Common myeloid progenitor, CD34-positive (primary cell): ENCODE measurements at regions not wholly inside any gene's neighbourhood (a gene's known extent, or its start where the extent isn't known, plus 50 kb on each side); places are given as distances from the start of the nearest gene placed in this dataset.
"Not testable (repeated sequence)": the region's sequence is repeated elsewhere in the genome, so short reads cannot be mapped to it uniquely, and the experiment has no call there.

Source experiments
- CTCF ChIA-PET: fragments of 350-600 bp; sonication (Branson Sonifier 250); formaldehyde crosslinking; loops from one replicate; lab custom pipeline; 2021; ENCODE audit warnings: antibody characterized with exemption; lab: Charles Lee
- POLR2A ChIA-PET: fragments of 350-600 bp; sonication (Branson Sonifier 250); formaldehyde crosslinking; loops from one replicate; lab custom pipeline; 2021; ENCODE audit warnings: antibody characterized with exemption; lab: Charles Lee
- DNase-seq, 3 donors: peaks; one replicate each; pipeline versions ENCODE4 v3.0.0 to v3.0.0-alpha.2; 2013
- H3K27ac ChIP-seq, 2 experiments: 1 replicate in 1 of 2; 2 replicates in 1 of 2; pipeline ENCODE4 v1.7.0; 2013; ENCODE audit warnings: inconsistent platforms in 2 of 2, low read length in 2 of 2, mild to moderate bottlenecking in 2 of 2, low read depth in 1 of 2, moderate library complexity in 1 of 2; ENCODE audit not compliant: severe bottlenecking in 2 of 2, insufficient read depth in 1 of 2, poor library complexity in 1 of 2
- H3K27me3 ChIP-seq, 5 experiments: replicated peaks in 2 of 5; 1 replicate in 3 of 5; 2 replicates in 2 of 5; pipeline versions ENCODE4 v1.6.1 to v1.7.0; 2013; ENCODE audit warnings: low read length in 4 of 5, mild to moderate bottlenecking in 2 of 5, moderate library complexity in 2 of 5, inconsistent platforms in 1 of 5; ENCODE audit not compliant: insufficient read depth in 5 of 5, control insufficient read depth in 4 of 5
- H3K36me3 ChIP-seq, 4 experiments: 1 replicate in 2 of 4; 2 replicates in 2 of 4; pipeline versions ENCODE4 v1.6.1 to v1.7.0; 2013; ENCODE audit warnings: low read length in 3 of 4, control low read depth in 1 of 4, mild to moderate bottlenecking in 1 of 4; ENCODE audit not compliant: control insufficient read depth in 4 of 4, insufficient read depth in 4 of 4
- H3K4me1 ChIP-seq, 4 experiments: 1 replicate in 3 of 4; 2 replicates in 1 of 4; pipeline versions ENCODE4 v1.6.1 to v1.7.1; 2013; ENCODE audit warnings: low read length in 3 of 4, mild to moderate bottlenecking in 3 of 4, control low read depth in 1 of 4, inconsistent platforms in 1 of 4, moderate library complexity in 1 of 4; ENCODE audit not compliant: control insufficient read depth in 4 of 4, insufficient read depth in 4 of 4; ENCODE audit errors: control extremely low read depth in 1 of 4
- H3K4me3 ChIP-seq, 7 experiments: 1 replicate in 4 of 7; 2 replicates in 3 of 7; pipeline versions ENCODE4 v1.5.1 to v1.7.0; 2013; ENCODE audit warnings: mild to moderate bottlenecking in 7 of 7, low read length in 6 of 7, moderate library complexity in 6 of 7, inconsistent platforms in 2 of 7, low read depth in 2 of 7, control low read depth in 1 of 7; ENCODE audit not compliant: insufficient read depth in 4 of 7, control insufficient read depth in 1 of 7; ENCODE audit errors: extremely low read depth in 1 of 7
- H3K9me3 ChIP-seq, 5 experiments: 1 replicate in 4 of 5; 2 replicates in 1 of 5; pipeline versions ENCODE4 v1.6.1 to v1.7.1; 2013; ENCODE audit warnings: low read length in 4 of 5, mild to moderate bottlenecking in 2 of 5, inconsistent platforms in 1 of 5, low read depth in 1 of 5, moderate library complexity in 1 of 5; ENCODE audit not compliant: control insufficient read depth in 4 of 5, insufficient read depth in 2 of 5; ENCODE audit errors: control extremely low read depth in 1 of 5
- WGBS: methylation state at CpG from one replicate; pipeline ENCODE4 v1.1.5; 2013; ENCODE audit not compliant: insufficient coverage; 5-methylcytosine and 5-hydroxymethylcytosine counted together

DNA sequence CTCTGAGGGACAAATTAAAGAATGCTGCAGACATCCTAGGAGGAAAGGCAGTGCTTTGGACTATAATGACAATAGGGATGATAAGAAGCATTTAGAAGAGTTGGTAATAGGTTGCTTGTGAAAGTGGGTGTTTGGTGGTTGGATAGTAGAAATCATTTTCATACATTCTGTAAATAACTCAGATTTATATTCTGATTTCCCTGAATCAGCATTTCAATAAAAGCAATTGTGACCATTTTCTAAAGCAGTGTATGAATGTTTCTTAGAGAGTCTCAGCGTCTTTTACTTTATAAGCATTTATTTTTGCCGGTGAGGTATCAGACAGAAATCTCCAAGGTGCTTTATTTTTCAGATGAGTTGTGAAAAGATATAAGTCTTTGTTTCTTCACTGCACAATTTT, 1099.0 kb upstream of the LRRTM1 start:
- WGBS: no CpG with 5 or more reads among the region's 2 CpGs
- Histone ChIP-seq H3K27ac (no peak overlapping the region), H3K9me3 (peaks cover 0 to under 1% (median 0%) of the 10 kb centered on the region in 5 experiments), H3K27me3 (no peaks in the 10 kb centered on the region), H3K4me3 (no peak overlapping the region), H3K4me1 (no peaks in the 10 kb centered on the region), H3K36me3 (no peaks in the 10 kb centered on the region)
- POLR2A ChIA-PET: no interaction called here
- DNase-seq: no peak
- CTCF ChIA-PET: interaction anchor here (0.6 kb wide), 1 partner anchor 585 kb away, joined by 3 read pairs; no protein-coding TSS in a partner anchor

DNA sequence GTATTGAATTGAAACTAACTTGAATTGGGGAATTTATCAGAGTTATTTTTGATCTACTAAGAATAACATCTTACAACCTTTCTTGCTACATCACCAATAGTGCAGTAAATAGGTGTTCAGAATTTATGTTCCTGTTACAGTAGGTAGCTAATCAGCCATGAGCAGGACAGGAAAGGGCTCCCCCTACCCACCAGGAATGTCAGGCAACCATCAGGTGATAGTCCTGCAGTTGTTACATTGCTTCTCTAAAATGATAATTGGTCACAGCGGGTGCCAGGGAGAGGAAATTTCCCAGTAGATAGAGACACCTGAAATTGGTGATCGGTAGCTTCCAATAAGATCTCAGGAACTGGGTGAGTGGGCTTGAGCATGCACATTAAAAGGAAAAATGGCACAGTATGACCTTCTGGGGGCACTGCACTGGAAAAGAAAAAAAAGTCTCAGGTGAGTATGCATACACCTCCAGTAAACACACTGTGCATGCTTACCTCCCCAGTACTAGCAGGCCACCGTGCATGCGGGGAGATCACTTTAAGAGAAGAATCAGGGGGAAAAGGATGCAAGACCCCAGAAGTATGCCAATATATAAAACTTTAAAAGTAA, 1092.0 kb upstream of the LRRTM1 start:
- Histone ChIP-seq H3K9me3 (peaks cover 0 to 2% (median 0%) of the 10 kb centered on the region in 5 experiments), H3K36me3 (no peaks in the 10 kb centered on the region), H3K4me1 (no peaks in the 10 kb centered on the region), H3K4me3 (no peak overlapping the region), H3K27me3 (no peaks in the 10 kb centered on the region), H3K27ac (no peak overlapping the region)
- ChIA-PET CTCF (no interaction called here), POLR2A (no interaction called here)
- no peak for DNase-seq
- WGBS: 94% methylated on average over 4 of the region's 4 CpGs

DNA sequence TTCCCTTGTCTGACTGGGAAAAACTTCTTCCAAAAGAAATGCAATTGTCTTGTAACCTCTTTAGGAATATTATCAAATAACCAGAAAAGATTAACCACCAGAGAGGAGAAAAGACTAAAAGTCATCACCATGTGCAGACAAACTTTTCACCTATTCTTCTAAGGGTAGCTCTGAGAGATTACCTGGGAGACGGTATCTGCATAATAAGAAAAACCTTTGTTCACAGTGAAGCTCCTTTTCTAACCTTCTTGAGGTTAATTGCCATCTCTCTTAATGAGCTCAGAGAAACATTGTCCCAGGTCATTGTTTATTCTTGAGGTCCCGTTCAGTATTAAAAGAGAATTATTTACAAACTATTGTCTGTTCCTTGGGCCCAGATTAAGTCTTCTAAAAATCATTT, 1091.2 kb upstream of the LRRTM1 start:
- Histone ChIP-seq H3K9me3 (peaks cover 0 to 2% (median 0%) of the 10 kb centered on the region in 5 experiments), H3K27me3 (no peaks in the 10 kb centered on the region), H3K4me3 (no peak overlapping the region), H3K4me1 (no peaks in the 10 kb centered on the region), H3K36me3 (no peaks in the 10 kb centered on the region), H3K27ac (no peak overlapping the region)
- ChIA-PET POLR2A (no interaction called here), CTCF (no interaction called here)
- no peak for DNase-seq
- WGBS: 100% methylated on average over 1 of the region's 2 CpGs

DNA sequence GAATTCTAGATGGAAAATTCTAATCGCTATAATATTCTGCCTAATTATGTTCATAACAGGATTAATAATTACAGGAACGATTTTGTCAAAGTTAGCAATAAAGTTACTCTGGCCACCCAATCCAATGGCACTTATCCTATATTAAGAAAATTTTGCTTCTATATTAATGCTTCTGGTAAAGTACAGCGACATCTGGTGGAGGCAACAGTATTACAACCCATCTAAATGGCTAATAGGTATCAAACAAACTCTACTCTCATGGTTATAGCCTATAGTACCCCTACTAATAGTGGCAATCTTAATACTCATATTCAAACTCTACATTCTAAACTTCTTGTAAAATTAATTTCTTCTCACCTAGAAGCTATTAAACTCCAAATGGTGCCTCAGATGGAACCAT, 1084.7 kb upstream of the LRRTM1 start:
- CTCF ChIA-PET: no interaction called here
- Histone ChIP-seq H3K4me3 (no peak overlapping the region), H3K27ac (no peak overlapping the region), H3K36me3 (no peaks in the 10 kb centered on the region), H3K9me3 (peaks cover 0 to 6% (median 2%) of the 10 kb centered on the region in 5 experiments), H3K27me3 (no peaks in the 10 kb centered on the region), H3K4me1 (no peaks in the 10 kb centered on the region)
- WGBS: no CpG with 5 or more reads among the region's 3 CpGs
- DNase-seq: peak in 1 of 3 donors; percentile 14
- POLR2A ChIA-PET: no interaction called here

DNA sequence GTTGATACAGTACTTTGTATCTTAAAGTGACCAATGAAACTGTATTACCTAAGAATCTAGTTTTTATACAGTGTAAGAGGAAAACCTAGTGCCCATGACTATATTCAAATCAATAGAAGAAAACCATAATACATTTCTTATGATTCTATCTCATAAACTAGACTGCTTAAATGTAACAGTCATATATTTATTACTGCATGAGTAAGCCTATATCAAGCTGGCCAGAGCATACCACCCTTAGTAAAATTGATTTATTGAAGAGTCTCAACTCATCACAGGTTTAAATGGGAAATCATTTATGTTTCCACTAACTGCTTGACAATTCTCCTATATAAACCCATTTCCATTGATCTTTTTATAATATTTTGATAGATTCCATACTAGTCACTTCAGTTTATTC, 1059.2 kb upstream of the LRRTM1 start:
- Histone ChIP-seq H3K36me3 (no peaks in the 10 kb centered on the region), H3K4me1 (no peaks in the 10 kb centered on the region), H3K9me3 (peaks cover 0 to 2% (median 0%) of the 10 kb centered on the region in 5 experiments), H3K4me3 (no peak overlapping the region), H3K27ac (no peak overlapping the region), H3K27me3 (no peaks in the 10 kb centered on the region)
- ChIA-PET CTCF (interaction anchor here (0.6 kb wide), 1 partner anchor 14 kb away, joined by 3 read pairs; no protein-coding TSS in a partner anchor), POLR2A (no interaction called here)
- no peak for DNase-seq

DNA sequence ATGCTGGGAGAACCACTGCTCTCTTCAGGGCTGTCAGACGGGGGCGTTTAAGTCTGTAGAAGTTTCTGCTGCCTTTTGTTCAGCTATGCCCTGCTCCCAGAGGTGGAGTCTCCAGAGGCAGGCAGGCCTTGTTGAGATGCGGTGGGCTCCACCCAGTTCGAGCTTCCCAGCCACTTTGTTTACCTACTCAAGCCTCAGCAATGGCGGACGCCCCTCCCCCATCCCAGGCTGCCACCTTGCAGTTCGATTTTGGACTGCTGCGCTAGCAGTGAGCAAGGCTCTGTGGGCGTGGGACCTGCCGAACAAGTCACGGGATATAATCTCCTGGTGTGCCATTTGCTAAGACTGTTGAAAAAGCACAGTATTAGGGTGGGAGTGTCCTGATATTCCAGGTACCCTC, 1057.9 kb upstream of the LRRTM1 start:
- 95% methylated on average over 10 of the region's 11 CpGs for WGBS
- H3K36me3 ChIP-seq, H3K4me3 ChIP-seq, H3K4me1 ChIP-seq, CTCF ChIA-PET, DNase-seq, POLR2A ChIA-PET, H3K27me3 ChIP-seq, H3K9me3 ChIP-seq, H3K27ac ChIP-seq: not testable (repeated sequence)

DNA sequence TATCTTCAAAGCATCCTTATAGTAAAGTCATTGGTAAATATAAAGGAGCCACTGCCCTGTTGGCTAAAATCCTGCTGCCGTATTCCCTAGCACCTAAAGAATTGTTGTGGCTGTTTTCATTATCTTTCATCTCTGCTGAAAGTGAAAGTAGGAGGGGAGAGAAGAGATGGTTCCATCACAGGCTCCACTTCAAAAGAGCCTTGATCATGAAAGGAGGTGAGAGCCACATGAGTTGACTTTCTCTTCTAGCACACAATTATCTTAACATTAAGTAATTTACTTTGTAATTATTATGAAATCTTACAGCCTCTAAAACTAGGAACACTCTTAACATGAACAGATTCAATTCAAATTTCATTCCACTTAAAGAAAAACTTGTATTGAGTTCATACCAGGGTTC, 1050.9 kb upstream of the LRRTM1 start:
- Histone ChIP-seq H3K36me3 (no peaks in the 10 kb centered on the region), H3K27ac (no peak overlapping the region), H3K4me1 (no peaks in the 10 kb centered on the region), H3K27me3 (no peaks in the 10 kb centered on the region), H3K4me3 (no peak overlapping the region), H3K9me3 (peaks cover 0 to 2% (median 0%) of the 10 kb centered on the region in 5 experiments)
- DNase-seq: no peak
- no CpG with 5 or more reads among the region's 1 CpG for WGBS
- POLR2A ChIA-PET: no interaction called here
- CTCF ChIA-PET: no interaction called here
